ENCODE measurements at regions not wholly inside any gene's neighbourhood (a gene's known extent, or its start where the extent isn't known, plus 50 kb on each side); places are given as distances from the start of the nearest gene placed in this dataset.
A peak's percentile ranks its signal among the peaks of the same experiment; 100 is the strongest.
"Not testable (repeated sequence)": the region's sequence is repeated elsewhere in the genome, so short reads cannot be mapped to it uniquely, and the experiment has no call there.

- TF ChIP-seq, protein P1, sequence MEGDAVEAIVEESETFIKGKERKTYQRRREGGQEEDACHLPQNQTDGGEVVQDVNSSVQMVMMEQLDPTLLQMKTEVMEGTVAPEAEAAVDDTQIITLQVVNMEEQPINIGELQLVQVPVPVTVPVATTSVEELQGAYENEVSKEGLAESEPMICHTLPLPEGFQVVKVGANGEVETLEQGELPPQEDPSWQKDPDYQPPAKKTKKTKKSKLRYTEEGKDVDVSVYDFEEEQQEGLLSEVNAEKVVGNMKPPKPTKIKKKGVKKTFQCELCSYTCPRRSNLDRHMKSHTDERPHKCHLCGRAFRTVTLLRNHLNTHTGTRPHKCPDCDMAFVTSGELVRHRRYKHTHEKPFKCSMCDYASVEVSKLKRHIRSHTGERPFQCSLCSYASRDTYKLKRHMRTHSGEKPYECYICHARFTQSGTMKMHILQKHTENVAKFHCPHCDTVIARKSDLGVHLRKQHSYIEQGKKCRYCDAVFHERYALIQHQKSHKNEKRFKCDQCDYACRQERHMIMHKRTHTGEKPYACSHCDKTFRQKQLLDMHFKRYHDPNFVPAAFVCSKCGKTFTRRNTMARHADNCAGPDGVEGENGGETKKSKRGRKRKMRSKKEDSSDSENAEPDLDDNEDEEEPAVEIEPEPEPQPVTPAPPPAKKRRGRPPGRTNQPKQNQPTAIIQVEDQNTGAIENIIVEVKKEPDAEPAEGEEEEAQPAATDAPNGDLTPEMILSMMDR (IDR thresholded peaks at IDR 0.05) = no peak
- no peak for DNase-seq (ENCODE audit: low spot score)
- Mint-ChIP-seq H3K27me3 (ENCODE audit: low read depth) (peaks cover 14% of the 10 kb centered on the region), H3K36me3 (ENCODE audit: low read depth) (no peaks in the 10 kb centered on the region), H3K9me3 (ENCODE audit: low read depth) (no peaks in the 10 kb centered on the region), H3K27ac (ENCODE audit: unreplicated experiment) (no peak overlapping the region), H3K4me1 (ENCODE audit: low read depth) (peaks cover 12% of the 10 kb centered on the region), H3K4me3 (ENCODE audit: unreplicated experiment) (no peak overlapping the region)
Observed at GRCh38 chr20:40866056-40866455, 162.6 kb upstream of the TOP1 start.

GRCh38 chr20:40868551-40869217, 159.9 kb upstream of the TOP1 start:
- Mint-ChIP-seq H3K27ac (ENCODE audit: unreplicated experiment) (peak overlapping the region; percentile 2), H3K4me3 (ENCODE audit: unreplicated experiment) (no peak overlapping the region)

DNA sequence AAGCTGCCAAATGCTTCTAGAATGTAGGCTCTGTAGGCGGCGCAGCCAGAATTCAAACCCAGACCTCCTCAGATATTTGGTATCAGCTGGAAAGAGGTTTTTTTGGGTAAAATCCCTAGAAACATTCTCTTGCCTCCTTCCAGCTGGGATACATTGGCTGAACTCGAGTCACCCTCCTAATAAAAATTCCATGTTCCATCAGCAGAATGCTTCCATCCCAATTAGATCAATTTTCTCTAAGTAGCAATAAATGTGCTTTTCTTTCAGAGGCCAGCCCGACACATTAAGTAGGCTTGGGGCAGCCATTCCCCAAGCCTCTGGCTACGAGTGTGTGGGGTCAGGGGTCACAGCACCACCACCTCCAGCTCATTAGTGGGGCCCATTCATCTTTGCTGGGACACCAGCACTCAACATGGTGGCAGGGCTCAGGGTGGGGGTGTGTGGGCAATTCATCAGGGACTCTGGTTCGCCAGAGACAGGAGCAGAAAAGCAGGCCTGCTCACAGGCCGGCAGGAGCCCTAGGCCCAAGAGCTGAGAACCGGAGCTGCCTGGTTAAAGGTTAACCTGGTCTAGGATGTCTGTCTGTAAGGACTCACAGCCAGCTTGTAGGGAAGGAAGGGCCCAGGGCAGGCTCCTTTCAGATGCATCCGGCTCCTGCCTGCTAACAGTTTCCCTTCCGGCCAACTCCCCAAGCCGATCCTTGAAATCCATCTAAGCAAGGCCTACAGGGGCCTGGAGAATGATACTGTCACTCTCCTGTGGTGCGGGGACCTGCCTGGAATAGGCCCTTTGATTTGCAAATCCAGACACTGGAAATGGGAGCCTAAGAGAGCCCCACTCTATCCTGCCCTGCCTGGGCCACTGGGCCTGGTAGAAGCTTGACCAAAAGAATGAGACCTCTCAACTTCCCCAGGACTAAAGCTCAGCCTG, 159.1 kb upstream of the TOP1 start:
- no peak overlapping the region for H3K4me3 Mint-ChIP-seq (ENCODE audit: unreplicated experiment)
- H3K9me3 Mint-ChIP-seq (ENCODE audit: low read depth) = peaks cover 6% of the 10 kb centered on the region

More at GRCh38 chr20:40868551-40869217, 159.9 kb upstream of the TOP1 start:
- H3K9me3 Mint-ChIP-seq (ENCODE audit: low read depth) = peaks cover 3% of the 10 kb centered on the region
- TF ChIP-seq, protein P1 (IDR thresholded peaks at IDR 0.05) = no peak
- peaks cover 12% of the 10 kb centered on the region for H3K4me1 Mint-ChIP-seq (ENCODE audit: low read depth)
- H3K36me3 Mint-ChIP-seq (ENCODE audit: low read depth) = peaks cover 2% of the 10 kb centered on the region
- peaks cover 13% of the 10 kb centered on the region for H3K27me3 Mint-ChIP-seq (ENCODE audit: low read depth)
- DNase-seq (ENCODE audit: low spot score) = no peak

DNA sequence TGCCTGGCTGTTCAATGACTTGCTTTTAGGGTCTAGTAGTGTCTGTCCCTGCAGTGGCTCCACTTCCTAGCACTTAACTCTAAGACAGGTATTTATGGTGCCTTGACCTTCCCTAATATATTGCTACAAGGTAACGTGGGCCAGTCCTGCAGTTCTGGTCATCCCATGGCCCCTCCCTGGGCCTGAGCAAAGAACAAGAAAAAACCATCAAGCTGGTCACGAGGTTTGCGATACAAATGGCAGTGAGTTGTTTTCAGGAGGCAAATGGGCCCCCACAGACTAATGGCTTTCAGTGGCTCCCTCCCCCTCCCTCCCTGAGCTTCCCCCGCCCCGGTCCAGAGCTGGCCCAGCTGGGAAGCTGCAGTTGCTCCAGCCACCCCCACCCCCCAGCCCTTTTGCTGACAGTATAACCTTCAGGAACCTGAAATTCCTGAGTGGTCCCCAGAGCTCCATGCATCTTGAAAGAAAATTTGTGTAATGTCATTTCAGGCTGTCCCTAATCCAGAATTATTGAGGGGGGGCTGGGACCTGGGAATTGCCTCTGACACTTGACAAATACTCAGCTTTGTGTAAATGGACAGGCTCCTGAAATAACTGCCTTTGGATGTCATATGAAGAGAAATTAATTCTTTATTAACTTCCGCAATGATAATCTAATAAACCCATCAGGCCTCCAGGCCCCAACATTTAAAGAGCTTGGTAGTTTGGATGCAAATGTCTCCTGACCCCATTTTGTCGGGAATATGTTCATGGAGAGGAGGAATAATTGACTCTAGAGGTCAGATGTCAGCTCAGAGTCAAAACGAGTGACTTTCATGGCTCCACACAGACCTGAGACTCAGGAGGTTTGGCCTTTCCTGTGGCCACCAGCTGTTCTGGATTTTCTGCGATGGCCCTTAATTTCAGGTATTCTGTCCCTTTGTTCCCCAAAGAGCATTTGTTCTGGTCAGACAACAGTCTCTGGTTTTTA, 153.2 kb upstream of the TOP1 start:
- Mint-ChIP-seq H3K27ac (ENCODE audit: unreplicated experiment) (no peak overlapping the region), H3K36me3 (ENCODE audit: low read depth) (peaks cover 2% of the 10 kb centered on the region), H3K4me3 (ENCODE audit: unreplicated experiment) (no peak overlapping the region), H3K4me1 (ENCODE audit: low read depth) (no peaks in the 10 kb centered on the region), H3K9me3 (ENCODE audit: low read depth) (peaks cover 10% of the 10 kb centered on the region), H3K27me3 (ENCODE audit: low read depth) (peaks cover 3% of the 10 kb centered on the region)
- DNase-seq (ENCODE audit: low spot score) = no peak
- TF ChIP-seq, protein P1 (IDR thresholded peaks at IDR 0.05) = no peak

More for the DNA sequence above, 159.1 kb upstream of the TOP1 start:
- H3K4me1 Mint-ChIP-seq (ENCODE audit: low read depth) = peaks cover 12% of the 10 kb centered on the region
- H3K27me3 Mint-ChIP-seq (ENCODE audit: low read depth) = peaks cover 13% of the 10 kb centered on the region
- TF ChIP-seq, protein P1 (IDR thresholded peaks at IDR 0.05) = no peak
- no peak for DNase-seq (ENCODE audit: low spot score)
- H3K36me3 Mint-ChIP-seq (ENCODE audit: low read depth) = peaks cover 2% of the 10 kb centered on the region
- no peak overlapping the region for H3K27ac Mint-ChIP-seq (ENCODE audit: unreplicated experiment)

DNA sequence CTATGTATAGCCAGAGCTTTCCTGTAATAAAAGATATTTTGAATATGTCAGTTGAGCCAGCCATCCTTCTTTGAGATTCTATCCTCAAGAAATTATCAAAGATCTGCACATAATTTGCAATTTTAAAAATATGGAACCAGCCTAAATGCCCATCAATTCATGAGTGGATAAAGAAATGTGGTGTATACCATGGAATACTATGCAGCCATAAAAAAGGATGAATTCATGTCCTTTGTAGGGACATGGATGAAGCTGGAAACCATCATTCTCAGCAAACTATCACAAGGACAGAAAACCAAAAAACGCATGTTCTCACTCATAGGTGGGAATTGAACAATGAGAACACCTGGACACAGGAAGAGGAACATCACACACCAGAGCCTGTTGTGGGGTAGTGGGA, 150.5 kb upstream of the TOP1 start:
- not testable (repeated sequence) for H3K4me3 Mint-ChIP-seq (ENCODE audit: unreplicated experiment); H3K27ac Mint-ChIP-seq (ENCODE audit: unreplicated experiment); H3K36me3 Mint-ChIP-seq (ENCODE audit: low read depth); H3K27me3 Mint-ChIP-seq (ENCODE audit: low read depth); H3K4me1 Mint-ChIP-seq (ENCODE audit: low read depth); DNase-seq (ENCODE audit: low spot score)
- peaks cover 15% of the 10 kb centered on the region for H3K9me3 Mint-ChIP-seq (ENCODE audit: low read depth)
